AML-193 (cell line): ENCODE measurements at regions not wholly inside any gene's neighbourhood (a gene's known extent, or its start where the extent isn't known, plus 50 kb on each side); places are given as distances from the start of the nearest gene placed in this dataset.
"Not testable (repeated sequence)": the region's sequence is repeated elsewhere in the genome, so short reads cannot be mapped to it uniquely, and the experiment has no call there.

ENCODE experiments used
- DNase-seq, 2 experiments: peaks; one replicate each; lab custom pipeline; 2025; lab: John Stamatoyannopoulos, UW

DNA sequence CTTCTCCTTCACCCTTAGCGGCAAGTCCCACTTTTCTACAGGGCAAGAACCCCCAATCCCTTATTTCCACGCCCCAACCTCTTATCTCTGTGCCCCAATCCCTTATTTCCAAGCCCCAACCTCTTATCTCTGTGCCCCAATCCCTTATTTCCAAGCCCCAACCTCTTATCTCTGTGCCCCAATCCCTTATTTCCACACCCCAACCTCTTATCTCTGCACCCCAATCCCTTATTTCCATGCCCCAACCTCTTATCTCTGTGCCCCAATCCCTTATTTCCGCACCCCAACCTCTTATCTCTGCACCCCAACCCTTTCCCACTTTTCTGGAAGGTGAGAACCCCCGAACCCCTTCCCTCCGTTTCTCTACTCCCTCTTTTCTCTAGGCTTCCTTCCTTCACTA is 116.1 kb upstream of the GJE1 start:
- DNase-seq, result not testable (repeated sequence)

DNA sequence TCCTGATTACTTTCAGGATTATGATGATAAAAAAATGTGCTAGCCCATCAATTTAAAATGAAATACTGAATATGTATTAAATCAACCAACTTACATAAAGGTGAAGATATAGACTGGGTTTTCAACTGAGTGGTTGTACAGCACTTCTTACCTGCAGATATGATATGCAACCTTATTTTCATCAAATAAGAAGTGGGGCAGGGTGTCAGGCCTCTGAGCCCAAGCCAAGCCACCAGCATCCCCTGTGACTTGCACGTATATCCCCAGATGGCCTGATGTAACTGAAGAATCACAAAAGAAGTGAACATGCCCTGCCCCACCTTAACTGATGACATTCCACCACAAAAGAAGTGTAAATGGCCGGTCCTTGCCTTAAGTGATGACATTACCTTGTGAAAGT is 117.3 kb upstream of the GJE1 start:
- DNase-seq, result not testable (repeated sequence)

DNA sequence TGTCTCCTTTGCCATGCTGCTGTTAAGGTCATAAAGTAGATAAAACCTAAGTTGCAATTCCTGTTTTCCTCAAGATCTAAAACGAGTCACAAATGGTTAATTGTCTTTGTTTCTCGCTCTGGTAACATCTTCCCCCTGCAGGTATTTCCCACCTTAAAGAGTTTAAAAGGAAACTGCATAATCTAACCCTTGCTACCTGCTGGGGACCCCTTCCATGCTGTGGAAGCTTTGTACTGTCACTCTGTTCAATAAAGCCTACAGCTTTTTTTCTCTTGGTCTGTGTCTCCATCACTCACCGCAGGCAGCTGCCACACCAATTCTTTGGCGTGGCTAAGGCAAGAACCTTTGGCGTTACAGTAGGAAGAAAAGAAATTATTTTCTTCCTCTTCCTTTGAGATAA is 117.7 kb upstream of the GJE1 start:
- DNase-seq, result no peak

DNA sequence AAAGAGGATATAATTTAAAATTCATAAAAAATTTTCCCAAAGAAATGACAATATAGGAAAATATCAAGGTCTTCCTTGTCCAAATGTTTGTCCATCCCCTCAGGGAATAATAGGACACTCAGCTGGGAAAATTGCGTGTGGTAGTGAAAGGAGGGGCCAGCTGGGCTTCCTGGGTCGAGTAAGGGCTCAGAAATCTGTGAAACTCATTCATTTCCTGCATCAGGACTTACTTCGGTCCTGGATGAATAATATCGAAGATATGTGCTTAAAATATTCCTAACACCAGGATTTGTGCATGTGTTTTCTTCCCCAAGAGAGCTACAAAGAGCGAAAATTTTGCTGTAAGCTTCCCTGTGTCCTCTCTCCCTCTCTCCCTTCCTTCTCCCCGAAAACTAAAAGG is 118.2 kb upstream of the GJE1 start:
- no peak for DNase-seq

DNA sequence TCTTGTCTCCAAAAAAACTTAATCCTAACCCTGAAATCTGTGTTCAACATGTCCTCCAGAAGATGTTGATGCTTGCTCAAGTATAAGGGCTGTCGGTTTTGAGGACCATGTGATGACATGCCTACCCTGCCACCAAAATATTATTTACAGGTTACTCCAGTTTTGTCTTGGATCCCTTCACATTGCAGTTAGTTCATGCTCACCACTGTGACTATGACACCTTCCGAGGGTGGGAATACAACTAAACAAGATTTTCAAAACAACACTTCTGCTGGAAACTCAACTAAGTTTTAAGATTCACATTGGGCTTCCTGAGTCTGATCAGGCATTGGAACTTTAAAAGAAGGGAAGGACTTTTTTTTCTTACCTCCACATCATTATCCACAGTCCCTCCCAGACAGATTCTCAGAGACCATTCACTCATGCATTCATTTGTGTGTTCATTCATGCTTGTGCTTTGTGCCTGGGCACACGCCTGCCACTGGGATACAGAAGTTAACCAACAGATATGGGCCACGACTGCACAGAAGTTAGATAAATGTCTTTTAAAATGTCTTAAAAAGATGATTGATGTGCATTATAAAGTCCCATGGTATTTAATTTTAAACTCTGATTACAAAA is 118.7 kb upstream of the GJE1 start:
- no peak for DNase-seq

DNA sequence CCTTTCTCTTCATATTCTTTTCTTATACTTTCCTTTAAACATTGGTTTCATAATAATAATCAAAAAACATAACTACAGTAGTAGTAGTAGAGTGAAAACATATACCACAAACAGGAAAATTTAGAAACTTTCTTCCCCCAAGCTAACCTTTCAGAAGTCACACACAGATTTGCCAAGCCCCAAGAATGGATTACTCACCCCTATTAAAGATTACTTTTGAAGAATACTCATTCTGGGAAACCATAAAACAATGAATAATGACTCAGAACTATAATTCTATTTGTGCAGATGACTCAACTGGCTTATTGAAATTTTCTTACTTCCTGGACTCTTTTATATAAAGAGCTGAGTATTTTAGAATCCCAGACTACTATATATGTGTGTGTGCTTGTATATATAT is 119.4 kb upstream of the GJE1 start:
- no peak for DNase-seq

DNA sequence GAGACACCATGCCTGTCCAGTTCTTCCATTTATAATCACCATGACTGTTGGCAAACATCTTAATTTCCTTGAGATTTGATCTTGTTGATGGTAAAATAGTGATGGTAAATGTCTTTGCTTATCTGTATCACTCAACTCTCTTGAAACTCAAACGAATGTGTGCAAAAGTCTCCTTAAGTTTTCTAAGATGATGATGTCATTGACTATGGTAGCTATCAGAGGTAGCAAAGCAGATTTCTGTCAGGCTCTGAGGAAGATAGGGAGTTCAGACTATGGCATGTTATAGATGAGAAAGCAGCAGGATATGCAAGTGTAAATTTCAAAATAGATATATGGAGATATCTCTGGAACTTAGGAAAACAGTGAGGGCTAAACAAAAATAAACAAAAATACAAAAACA is 121.0 kb upstream of the GJE1 start:
- DNase-seq, result no peak

DNA sequence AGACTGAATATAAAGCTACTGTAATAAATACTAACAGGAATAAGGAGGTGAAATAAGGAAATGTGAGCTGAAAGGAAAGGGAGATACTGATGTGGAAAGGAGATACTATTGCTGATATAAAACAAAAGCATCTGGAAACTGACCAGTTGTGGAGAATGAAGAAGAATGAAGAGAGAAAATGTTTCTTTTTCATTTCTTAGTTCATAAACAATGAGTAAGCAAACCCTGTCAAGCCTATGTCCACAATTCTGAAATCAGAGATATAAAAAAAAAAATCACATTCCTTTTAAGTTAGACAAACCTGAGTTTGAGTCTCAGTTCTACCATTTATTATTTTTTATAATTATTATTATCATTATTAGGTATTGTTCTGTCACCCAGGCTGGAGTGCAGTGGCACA is 121.6 kb upstream of the GJE1 start:
- DNase-seq, result no peak

DNA sequence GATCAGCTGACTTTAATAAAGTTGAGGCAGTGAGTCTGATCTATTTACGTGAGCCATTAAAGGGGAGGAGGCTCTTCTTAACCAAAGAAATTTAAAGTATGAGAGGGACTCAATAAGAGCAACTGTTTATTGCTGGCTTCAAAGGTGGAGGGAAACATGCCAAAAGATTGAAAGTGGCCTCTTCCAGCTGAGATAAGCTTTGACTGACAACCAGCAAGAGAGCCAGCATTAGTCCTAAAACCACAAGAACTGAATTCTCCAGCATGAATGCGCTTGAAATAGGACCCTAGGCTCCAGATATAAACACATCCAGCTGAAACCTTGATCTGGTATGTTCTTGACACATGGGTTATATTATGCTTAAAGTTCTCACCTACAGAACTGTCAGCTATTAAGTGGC is 123.1 kb upstream of the GJE1 start:
- no peak for DNase-seq

DNA sequence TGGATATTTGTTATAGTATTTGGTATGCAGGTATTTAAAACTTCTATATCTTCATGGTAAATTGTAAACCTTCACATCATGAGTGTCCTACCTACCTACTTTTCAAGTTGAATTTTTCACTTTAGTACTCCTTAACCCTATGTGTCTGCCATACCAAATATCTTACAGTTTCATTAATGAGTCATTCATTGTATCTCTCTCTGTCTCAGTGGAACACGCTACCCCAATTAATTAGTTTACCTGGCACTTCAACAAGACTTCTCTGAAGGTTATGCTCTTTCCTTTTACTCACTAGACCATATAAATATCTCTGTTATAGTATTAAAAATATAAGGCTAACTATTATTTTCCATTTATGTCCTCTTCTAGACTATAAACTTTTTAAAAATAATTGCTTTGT is 123.9 kb upstream of the GJE1 start:
- no peak for DNase-seq

DNA sequence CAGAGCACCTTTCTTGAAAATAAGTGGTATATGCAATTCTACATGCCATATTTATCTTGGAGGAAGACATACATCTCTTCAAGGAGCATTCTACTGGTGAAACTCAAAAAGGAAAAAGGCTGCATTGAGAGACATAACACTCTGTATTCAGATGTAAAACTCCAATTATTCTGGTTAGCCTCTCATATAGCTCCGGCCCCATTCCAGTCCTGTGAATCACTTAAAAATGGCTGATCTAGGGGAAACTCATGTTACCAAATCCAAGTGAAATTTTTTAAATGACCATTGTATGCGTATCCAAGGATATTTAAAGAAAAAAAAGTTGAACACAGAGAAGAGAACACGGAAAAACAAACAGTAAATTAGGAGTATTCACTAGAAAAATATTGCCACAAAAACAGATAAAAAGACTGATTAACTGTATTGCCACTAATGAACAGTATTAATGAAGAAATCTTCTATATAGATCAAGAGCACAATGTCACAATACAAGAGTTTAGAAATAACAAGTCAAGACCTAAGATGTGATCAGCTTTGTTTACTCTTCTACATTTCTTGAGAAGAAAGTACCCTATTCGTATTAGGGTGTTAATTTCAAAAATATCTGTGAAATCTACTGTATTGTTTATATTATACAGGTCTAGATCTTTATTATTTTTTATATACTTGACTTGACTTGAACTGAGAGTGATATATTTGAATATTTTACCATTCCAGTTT is 124.5 kb upstream of the GJE1 start:
- no peak for DNase-seq

DNA sequence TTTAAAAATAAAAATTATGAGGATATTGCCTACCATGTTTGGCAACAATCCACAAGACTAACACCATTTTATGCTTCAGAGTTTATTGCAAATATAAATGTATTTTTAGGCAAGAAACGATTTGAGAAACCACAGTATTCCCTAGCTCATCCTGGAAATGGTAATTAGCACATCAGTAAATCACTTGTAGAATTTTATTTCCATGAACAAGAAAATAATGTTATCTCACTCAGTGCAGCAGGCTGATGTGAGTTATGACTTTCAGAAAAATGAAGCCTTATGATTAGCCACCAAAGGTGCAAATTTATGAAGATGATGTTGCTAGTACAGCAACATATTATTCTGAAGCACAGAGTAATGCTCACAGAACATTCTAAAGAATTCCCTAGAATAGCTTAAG is 127.7 kb upstream of the GJE1 start:
- no peak for DNase-seq

DNA sequence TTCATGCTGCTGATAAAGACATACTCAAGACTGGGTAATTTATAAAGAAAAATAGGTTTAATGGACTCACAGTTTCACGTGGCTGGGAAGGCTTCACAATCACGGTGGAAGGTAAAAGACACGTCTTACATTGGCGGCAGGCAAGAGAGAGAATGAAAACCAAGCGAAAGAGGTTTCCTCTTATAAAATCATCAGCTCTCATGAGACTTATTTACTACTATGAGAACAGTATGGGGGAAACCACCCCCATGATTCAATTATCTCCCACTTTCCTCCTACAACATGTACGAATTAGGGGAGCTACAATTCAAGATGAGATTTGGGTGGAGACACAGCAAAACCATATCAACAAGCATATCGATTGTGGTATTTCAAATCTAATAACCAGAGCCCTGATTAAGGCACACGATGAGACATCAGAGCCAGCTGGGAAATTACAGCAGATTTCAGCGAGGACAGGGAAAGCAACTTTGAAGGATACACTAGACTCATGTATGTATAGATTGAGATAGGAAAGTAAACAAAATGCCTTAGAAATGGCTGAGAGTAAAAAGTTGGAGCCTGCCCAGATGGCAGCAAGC is 129.8 kb upstream of the GJE1 start:
- no peak for DNase-seq

DNA sequence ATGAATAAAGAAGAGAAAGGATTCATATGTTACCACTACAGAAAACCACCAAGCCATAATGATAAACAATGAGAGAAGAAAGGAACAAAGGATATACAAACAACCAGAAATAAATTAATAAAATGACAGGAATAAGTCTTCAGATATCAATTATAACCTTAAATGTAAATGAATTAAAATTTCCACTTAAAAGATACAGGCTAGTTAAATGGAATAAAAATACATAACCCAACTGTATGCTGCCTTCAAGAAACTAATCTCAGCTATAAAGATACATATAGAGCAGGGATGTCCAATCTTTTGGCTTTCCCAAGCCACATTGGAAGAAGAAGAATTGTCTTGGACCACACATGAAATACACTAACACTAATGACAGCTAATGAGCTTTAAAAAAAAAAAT is 135.9 kb upstream of the GJE1 start:
- no peak for DNase-seq

DNA sequence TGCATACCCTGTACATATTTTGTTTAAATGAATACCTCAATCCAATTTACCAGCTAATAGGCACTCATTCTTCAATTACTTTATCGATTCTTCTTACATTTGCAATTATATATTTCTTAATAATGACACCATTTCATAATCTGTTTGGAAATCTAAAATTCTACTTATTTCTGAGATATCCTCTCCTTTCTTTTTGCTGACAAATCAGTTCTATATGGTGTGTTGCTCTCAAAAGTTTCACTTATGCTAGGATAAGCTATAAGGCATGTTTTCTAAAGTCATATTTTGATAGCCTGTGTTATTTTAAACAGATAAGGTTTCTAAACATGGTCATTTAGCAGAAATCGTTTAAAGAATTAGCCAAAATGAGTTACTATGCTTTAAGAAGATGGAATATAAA is 140.6 kb upstream of the GJE1 start:
- no peak for DNase-seq

DNA sequence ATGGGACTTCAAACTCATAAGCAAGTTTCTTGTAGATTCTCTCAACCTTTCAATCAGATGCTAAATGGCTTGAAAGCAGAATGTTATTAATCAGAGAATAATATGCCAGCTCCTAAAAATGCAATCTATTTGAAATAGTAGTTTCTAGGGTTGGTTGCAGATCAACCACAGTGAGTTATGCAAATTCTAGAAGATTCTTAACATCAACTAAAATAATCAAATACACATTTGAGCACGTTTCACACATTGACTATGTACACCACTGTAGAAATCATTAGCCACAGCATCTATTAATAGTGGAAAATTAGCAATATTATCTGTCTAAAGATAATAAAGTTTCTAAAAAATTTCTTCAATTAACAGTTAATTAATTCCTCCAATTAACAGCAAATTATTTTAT is 141.9 kb upstream of the GJE1 start:
- no peak for DNase-seq

DNA sequence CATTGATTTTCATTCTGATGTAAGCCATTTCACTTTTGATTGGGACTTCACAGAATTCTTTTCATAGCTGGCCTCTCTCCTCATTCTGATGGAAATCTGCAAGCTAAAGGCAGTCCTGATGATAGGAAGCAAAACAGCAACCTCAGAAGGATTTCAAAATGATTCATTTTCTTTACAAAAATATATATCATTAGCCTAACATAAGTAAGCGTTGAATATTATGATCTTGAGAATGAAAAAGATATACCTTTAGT is 143.1 kb upstream of the GJE1 start:
- DNase-seq, result no peak

DNA sequence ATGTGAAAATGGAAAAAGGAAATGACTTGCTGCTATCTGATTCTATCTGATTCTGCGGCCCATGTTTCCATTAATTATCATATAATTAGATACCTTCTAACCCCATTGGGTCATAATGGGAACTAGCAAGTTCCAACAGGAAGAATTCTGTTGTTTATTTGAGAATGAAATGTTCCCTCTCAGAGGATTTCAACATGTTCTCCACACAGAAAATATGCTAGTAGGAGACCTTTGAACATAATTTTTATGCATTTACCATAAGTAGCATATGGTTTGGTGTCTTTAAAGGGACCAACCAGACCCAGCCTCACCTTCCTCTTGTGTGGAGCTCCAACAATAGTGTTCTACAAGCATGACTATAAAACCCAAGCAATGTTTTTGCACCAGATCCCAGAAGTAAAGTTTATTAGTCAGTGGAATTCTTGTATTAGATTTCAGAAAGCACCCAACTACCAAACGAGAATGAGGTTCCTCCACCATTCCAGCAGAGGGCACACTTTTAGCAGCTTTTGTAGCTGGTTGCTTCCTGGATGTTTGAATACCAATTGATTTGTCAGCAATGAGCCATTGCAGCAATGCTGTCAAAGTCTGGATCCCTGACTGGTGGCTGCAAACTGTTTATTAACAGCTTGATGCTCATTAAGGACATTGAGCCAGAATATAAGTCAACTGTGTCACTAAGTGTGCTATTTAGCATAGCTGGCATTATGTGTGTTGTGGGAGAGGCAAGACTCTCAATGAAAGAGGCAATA is 143.6 kb upstream of the GJE1 start:
- peak; percentile 61 to 62 for DNase-seq

DNA sequence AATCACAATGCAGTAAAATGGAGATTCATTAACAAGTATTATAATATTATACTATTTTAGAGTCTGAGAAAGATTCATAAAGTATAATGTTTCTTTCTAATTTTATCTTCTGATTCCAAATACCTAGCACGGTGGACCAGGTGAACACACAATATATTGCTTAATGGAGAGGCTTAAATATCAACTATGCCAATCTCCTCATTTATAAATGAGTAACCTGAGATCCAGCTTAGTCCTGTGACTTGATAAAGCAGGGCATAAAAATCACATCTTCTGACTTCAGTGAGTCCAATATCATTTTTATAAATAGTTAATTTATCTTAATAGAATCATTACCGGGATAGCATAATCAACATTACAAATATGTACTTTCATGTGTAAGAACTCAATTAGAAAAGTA is 144.4 kb upstream of the GJE1 start:
- no peak for DNase-seq

DNA sequence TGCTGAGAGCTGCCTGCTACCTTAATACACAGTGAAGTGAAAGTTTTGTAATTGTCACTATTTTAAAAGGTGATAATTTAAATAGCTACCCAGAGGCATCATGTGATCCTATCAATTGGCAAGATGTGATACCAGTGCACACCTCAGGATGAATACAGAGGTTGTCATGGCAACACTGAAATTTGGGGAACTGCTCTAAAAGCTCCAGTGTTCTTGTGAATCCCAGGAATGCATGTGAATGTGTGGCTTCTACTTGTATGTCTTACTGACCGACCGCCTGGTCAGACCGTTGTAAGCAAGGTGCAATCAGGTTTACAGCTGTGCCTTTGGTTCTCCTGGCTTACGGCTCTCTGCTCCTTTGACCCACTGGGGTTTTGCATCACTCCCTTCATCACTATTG is 146.3 kb upstream of the GJE1 start:
- no peak for DNase-seq

DNA sequence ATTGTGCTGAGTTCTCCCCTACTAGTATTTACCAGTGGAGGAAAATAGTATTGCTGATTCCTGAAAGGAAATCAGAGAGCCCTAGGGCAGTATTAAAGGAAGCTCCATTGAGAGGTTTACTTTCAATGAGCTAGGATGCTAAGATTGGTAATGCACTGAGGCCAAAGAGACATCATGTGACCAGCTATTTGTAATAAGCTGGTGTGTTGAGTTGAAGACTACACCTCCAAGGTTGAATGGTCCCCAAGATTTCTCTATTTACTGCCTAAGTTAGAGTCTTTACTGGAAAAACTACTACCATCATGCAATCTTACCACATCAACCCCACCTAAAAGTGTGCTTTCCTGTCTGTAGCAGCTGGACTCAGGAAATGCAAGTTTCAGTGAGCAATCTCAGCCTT is 151.5 kb upstream of the GJE1 start:
- no peak for DNase-seq

DNA sequence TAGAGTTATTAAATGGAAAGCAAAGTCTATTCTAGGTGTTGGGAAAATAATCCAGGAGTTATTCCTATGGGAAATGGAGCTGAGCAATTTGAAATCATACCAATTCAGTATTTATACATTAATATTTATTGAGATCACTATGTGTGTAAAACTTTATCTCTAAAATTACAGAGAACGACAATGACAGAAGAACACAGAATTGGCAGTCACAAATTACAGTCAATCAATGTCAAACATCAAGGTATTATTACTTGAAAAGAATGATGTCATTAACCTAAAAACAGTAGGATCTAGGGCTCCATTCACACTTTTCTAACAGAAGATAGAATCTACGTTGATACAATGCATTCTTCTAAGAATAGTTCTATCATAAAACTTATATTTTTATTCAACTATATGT is 154.9 kb upstream of the GJE1 start:
- DNase-seq, result no peak

DNA sequence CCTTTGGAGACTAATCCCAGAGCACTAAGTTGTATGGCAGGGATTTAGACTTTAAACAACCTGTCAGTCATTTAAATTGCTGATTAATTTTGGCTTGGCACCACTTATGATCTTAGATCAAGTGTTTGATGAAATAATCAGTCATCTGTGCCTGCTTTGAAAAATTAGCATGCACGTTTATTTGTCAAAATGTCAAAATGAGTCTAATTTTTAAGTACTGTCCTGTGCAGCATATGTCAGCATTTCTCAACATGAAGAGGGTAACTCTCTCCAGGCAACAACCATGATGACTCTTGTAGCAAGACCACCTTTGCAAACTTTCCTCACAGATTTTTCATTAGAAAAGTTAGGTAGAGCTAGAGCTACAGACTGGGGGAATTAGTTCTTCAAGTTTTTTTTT is 155.7 kb upstream of the GJE1 start:
- DNase-seq, result no peak
